Vagina (tissue), 2 donors: ENCODE measurements at regions not wholly inside any gene's neighbourhood (a gene's known extent, or its start where the extent isn't known, plus 50 kb on each side); places are given as distances from the start of the nearest gene placed in this dataset.

Source experiments
- CTCF ChIP-seq, 3 experiments: fragments of 450-650 bp in 2 of 3; fragments of 200-600 bp in 1 of 3; sonication (generic) in 1 of 3; IDR thresholded peaks; one replicate each; pipeline ENCODE4 v1.5.1; 2017 to 2019; ENCODE audit warnings: antibody characterized with exemption in 3 of 3, mild to moderate bottlenecking in 2 of 3, moderate library complexity in 2 of 3
- POLR2A ChIP-seq, 2 donors: fragments of 450-650 bp; IDR thresholded peaks; one replicate each; pipeline ENCODE4 v1.6.1; 2017; ENCODE audit warnings: antibody characterized with exemption in 2 of 2, mild to moderate bottlenecking in 2 of 2, moderate library complexity in 2 of 2
- POLR2AphosphoS5 ChIP-seq, 2 donors: sonication (generic); formaldehyde crosslinking; IDR thresholded peaks; one replicate each; pipeline ENCODE4 v1.9.0; 2017; ENCODE audit warnings: antibody characterized with exemption in 2 of 2, mild to moderate bottlenecking in 2 of 2, low read depth in 1 of 2; ENCODE audit not compliant: insufficient read depth in 1 of 2

- no peak for TF ChIP-seq POLR2A (IDR thresholded peaks at IDR 0.05)
- no peak for TF ChIP-seq CTCF (IDR thresholded peaks at IDR 0.05)
- no peak for TF ChIP-seq POLR2AphosphoS5 (IDR thresholded peaks at IDR 0.05; ENCODE audit: insufficient read depth in 1 of 2, low read depth in 1 of 2)
Observed at GRCh38 chr2:8320311-8321066, 361.4 kb upstream of the ID2 start.
